ENCODE measurements at regions not wholly inside any gene's neighbourhood (a gene's known extent, or its start where the extent isn't known, plus 50 kb on each side); places are given as distances from the start of the nearest gene placed in this dataset.

DNA sequence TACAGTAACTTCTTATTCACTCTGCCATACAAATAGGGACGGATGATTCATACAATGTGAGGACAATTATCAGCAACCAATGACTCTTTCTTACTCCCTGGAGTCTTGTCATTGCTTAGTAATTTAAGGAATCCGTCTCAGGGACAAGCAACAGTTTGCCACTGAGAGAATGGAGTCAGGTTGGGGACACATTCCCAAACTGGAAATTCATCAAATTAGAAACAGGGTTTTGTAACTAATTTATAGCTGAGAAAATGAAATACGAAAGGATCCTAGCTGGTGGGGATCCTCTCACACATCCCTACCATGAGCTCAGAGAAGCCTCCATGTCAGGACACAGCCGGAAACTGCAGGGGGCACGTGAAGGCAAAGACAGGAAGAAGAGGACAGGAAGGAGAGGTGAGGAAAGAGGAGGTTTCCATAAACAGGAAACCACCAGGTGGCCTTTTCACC, 50.4 kb upstream of the KDR start:
- no peak for DNase-seq

DNA sequence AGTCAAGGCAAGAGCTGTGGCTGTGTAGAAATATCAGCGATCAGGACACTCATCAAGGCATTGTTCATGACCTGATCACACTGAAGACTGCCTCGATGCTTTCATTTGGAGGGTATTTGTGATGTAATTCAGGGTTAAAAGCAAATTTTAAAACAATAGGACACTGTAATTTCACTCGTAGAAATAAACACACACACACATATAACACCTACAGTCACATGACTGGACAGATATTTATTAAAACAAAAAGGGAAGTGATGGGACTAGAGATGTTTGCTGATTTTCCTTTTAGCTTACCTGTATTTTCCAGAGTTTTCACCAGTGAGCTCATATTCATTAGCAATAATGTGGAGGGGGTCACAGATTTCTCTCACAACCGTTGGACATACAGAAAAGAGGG, 51.1 kb upstream of the KDR start:
- no peak for DNase-seq

DNA sequence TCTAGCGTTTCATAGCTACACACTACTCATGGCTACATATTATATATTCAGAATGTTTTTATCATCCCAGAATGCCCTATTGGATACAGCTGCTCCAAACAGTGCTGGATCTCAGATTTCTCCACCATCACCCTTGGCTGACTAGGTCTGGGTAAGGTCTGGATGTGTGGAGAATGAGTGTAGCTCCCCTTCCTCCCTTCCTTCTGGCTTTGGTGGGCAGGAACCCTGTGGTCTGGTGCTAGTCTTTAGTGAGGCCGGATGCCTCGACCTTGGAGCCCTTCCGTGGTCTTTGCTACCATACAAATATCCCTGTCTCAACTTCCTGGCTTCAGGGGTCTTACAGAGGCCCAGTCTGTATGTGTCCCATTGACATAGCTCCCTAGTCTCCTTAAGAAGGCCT, 52.1 kb upstream of the KDR start:
- no peak for DNase-seq

DNA sequence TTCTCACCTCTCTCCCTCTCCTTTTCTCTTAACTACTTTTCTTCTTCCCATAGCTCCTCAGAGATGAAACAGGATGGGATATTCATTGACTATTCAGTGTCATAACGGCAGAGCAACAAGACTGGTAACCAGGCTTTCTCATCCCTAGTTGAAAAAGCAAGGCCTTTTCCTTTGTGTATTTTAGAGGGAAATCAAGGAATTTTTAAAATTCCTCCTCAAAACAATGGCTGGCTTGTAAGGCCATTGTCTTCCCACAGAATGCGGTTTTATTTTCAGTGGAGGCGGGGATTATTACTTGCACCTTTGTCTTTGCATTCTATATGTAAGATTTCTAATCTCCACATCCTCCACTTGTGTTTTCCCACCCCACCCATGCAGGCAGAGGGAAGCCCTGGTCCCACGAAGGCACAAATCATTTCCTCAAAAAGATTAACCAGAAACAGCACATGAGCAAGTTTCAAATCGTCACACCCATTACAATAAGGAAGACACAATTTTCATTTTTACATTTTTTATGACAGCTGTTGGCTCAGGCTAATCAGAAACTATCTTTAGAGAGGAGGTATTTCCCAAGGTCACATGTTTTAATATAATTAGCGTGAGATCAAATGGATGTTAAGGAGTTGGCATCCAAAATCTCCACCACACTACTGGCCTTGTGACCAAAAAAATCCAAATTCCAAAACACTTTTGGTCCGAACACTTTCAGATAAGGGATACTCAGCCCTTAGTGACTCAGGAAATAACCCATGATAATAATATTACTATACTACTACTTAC, 53.0 kb upstream of the KDR start:
- DNase-seq: no peak

DNA sequence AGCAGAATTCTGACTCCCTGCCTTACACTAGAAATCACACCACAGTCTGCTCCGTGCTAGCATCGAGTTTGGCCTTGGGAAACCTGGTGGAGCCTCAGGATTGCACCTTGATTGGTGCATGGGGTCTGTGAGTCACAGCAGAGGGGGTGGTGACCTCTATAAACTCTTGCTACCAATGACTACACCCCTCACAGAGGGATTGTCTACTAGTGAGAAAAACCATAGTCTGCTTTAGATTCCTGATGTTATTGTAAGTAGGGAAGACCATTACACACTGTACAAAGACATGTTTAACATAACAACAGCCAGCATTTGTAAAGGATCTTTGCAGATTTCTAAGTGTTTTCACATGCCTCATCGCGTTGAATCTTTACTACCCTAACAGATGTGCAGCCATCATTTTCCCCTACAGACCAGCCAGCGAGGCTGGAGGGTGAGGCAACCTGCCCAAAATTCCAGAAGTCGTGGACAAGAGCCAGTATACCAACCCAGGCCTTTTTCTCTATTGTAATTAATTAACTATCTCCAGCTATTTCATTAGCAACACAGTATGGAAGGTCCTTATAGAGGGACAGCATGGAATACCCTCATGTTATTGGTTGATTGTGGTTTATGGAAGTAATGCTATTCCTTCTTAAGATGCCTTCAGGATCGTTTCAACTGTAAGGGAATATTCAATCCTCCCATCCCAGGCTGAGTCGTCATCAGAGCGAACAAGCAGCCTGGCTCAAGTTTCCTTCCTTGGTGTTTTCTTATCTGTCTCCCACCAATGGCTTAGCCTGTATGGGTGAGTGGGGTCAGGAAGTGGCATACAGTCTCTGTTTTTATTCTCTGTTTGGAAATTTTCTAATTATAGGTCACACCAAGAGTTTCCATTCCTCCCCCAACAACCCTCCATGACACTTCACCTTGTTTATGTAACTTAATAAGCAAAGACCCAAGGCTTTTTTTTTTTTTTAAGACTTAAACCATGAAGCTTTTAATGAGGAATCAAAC, 55.9 kb upstream of the KDR start:
- no peak for DNase-seq

DNA sequence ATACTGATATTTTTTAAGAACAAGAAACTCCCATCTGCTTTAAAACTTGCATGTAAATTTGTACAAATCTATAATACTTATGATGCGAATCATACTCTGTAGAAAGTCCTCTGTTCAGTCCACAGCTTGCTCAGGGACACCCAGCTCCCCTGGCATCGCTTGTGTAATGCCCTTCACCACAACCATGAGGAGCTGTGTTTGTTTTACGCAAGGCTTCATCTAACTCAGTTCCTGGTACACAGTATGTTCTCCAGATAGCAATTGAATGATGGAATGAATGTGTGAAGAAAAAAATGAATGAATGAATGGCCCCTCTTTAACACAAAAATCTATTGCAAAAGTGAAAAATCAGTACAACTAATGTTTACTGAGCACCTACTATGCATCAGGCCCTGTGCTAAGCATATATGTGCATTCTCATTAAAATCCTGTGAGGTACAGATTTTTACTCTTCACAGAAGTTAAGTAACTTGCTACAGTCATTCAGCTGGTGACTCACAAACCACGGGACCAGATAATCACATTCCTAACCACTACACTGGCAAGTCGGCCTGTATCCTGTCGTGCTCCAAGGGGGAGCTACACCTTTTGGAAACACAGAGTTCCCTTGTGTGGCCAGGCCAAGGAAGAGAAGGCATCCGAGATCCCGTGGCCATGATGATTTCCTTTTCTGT, 58.7 kb upstream of the KDR start:
- DNase-seq: no peak

DNA sequence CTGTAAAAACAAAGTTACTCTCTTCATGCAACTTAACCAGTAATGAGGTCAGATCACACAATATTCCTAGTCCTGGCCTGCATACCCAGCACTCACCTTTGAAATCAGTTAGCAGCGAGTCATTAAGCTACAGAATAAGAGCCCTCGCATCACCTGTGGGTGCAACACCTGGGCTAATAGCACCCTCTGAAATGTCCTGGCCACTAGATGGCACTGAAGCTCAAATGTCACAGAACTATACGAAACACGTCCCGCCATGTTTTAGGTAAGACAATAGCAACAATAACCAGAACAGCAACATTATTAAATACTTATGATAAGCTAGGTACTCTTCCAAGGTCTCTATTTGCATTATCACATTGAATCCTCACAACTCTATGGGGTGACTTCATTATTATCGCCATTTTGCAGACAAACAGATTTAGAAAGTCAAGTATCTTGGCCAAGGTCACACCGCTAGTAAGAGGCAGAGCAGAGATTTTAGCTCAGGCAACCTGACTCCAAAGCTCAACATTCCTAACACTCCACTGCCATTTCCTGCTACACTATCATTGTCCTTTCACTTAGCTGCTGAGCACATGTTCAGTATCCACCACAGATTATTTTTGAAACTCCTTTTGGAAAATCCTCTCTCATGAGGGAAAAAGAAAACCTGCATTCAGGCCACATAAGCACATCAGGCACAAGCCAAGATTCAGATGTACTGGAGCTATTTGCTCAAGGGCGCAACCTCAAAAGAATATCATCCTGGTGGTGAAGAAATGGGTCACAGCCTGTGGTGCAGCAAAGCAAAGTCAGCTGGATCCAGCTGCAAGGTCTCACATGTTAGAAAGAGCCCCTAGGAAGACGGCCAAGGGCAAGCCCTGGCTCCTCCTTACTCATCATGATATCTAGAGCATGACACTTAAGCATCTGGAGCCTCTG, 59.5 kb upstream of the KDR start:
- DNase-seq: peak; percentile 5

DNA sequence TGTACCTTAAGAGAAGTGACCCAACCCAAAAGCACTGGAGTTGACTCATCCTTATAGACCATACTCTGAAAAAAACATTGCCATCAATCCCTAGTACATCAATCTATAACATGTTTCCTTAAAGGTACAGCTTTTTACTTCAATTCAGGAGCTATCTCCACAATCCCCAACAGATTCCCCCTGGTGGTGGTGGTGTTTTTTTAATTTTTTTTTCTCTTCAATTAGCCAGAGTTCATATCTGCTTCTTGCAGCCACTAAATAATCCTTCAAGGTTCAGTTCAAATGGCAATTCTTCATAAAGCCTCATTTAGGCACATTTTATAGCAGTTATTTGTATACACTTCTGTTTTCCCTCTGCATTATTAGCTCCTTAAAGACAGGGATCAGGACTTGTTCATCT, 60.7 kb upstream of the KDR start:
- no peak for DNase-seq

DNA sequence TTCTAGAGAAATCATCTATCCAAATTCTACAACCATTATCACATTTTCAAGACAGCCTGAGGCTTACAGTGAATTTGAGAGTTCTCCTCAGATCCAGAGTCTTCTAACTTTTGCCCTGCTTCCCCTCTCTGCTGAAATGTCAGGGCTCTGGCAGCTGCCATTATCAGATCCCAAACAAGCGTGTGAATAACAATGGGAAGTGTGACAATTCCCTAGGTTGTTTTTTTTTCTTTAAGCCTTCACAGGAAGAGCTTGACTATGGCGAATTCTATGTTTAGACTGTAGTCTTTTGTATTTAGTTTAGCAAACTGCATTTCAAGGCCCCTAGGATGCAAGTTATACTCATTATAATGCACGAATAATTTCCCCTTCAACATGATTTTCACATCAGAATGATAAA, 61.3 kb upstream of the KDR start:
- DNase-seq: no peak

DNA sequence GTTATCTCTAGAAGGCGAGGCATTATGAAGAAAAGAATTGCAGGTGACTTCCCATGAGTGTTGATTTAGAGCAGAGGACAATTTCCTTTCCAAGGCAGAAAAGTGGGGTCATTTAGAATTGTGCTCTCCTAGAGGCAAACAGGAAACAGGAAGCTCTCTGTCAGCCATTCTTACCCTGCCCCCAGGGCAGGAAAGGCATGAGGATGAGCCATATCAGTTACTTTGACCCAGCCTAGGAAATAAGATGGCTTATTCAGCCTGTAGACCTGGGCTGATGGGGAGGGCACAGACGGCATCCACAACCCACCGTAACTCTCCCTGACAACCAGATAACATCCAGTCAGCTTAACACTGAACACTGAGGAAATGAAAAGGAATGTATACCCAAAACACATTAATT, 88.8 kb upstream of the KDR start:
- DNase-seq: no peak

DNA sequence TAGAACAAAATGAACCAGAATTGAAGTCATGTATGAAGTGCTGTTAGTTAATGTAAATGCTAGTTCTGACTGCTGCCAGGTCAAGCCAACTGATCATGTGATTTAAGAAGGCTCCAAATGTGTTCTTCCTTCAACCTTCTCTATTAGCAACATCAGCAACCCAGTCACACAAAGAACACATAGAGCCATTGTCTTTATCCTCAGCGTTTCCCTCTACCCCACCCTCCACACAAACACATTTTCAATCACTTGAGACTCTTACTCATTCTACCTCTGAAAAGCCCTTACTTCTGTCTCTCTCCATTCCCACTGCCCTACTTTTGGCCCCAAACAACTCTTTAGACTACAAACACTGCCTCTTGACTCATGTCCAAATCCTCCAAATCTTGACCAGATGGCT, 89.7 kb upstream of the KDR start:
- DNase-seq: no peak

DNA sequence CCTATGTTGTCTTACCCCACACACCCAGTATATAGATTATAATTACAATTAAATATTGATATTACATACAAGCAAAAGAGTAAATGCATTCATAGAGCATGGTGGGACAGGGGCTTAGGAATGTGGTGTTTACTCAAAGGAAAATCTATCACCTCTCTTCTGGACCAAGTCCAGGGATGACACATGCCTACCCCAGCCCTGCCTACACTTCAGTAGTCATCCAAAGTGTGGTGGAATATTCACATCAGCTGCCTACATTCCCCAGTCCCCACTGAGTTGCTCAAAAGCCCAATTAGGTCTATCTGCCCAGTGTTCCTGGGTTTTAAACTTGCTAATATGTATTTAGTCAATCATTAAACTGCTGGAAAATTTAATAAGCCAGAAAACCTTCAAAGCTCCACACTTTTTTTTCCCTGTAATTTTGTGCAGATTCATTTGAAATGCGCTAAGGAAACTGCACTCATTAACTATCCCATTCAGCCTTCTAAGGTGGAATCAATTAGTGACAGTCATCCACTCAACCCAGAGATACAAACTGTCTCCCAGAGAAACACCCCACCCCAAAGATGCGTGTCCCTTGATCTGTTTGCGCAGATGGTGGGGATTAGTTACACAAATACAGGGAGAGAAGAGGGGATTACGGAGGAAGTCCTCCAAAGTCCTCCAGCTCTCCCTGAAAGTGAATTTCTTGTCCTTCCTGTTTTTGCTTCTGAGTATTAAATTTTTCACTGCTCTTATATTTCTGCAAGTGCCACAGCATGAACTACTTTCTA, 91.7 kb upstream of the KDR start:
- DNase-seq: no peak

DNA sequence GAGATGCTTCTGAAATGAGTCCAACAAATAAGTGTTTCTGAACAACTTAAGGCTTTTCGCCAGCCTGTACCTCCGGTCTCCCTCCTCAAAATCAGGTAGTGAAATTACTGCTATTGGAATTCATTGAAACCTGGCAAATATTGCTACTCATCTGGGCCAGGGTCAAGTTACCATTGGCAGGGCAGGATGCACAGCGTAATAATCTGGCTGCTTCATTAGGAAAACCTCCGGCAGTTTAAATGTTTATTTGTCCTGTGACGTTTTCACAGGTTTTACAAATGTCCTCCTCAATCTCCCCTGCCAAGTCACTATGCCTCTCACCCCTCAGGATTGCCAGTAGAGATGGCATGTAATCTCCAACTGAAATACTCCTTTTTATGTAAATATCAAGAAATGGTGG, 92.6 kb upstream of the KDR start:
- DNase-seq: no peak

DNA sequence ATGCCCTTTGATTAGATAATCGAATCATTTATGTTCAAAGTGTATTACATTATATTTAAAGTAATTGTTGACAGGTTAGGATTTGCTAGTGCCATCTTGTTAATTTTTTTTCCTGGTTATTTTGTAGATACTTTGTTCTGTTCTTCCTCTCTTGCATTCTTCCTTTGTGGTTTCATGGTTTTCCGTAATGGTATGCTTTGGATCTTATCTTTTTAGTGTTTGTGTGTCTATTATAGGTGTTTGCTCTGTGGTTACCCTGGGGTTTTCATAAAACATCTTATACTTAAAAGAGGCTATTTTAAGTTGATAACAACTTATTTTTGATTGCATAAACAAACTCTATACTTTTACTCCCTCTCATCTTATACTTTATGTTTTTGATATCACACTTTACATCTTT, 108.2 kb upstream of the SRD5A3 start:
- no peak for DNase-seq

DNA sequence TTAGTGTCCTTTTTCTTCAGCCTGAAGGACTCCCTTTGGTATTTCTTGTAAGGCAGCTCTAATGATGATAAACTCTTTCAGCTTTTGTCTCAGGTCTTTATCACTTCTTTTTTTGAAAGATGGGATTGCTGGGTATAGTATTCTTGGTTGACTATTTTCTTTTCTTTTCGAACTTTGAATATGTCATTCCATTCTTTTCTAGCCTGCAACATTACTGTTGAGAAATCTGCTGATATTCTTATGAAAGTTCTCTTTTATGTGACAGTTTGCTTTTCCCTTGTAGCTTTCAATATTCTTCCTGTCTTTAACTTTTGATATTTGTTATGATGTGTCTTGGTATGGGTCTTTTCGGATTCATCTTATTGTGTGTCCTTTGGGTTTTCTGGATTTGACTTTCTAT, 107.6 kb upstream of the SRD5A3 start:
- DNase-seq: no peak

DNA sequence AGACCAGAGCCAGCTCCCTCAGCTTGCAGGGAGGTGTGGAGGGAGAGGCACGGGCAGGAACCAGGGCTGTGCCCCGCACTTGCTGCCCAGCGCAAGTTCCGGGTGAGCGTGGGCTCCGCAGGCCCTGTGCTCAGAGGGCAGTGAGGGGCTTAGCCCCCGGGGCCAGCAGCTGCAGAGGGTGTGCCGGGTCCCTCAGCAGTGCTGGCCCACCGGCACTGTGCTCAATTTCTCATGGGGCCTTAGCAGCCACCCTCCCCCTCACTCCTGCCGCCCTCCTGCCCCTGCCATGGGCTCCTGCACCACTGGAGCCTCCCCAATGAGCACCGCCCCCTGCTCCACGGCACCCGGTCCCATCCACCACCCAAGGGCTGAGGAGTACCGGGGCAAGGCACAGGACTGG, 104.6 kb upstream of the SRD5A3 start:
- no peak for DNase-seq

DNA sequence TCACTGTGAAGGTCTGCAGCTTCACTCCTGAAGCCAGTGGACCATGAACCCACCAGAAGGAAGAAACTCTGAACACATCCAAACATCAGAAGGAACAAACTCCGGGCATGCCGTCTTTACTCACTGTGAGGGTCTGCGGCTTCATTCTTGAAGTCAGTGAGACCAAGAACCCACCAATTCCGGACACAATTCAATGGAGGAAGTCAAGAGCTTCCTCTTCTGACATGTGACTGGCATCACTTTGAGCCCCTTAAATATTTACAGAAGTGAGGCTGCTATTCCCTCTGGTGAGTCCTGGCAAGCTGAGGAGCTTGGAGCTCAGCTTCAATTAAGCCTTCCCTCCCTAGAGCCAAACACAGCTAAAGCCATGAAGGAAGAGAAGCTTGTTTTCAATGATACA, 103.5 kb upstream of the SRD5A3 start:
- DNase-seq: no peak

DNA sequence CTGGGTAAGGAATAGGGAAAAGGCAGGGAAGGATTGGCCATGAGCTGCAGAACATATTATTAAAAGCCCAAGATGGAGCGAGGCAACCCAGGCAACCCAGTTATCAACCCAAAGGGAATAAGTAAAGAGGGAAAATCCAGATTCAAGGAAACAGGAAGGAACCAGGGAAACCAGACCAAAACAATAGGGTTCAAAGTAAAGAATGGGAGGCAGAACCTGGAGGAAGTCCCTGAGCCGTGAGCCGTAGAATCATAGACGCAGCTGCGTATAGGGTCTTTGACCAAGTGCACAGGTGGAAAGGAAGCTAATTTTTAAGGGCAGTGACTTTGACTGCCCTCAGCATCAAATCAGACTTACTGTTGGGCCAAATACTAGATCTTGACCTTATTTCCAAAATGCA, 98.5 kb upstream of the SRD5A3 start:
- no peak for DNase-seq

DNA sequence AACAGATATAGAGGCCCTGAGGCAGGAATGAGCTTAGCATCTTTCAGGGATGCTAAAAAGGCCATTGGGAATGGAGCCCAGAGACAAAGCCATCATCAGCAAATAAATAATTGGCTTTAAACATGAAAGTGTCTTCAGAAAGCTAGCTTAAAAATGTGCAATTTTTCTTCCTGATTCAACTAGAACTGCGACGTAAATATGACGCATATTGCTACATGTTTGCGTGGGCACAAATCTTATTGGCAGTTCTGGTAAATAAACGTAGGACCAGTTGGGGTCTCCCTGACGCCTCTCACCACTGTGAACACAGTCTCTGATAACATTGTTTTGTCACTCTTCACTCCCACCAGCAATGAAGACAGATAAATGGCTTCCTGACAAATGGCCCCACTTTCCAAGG, 97.3 kb upstream of the SRD5A3 start:
- no peak for DNase-seq

DNA sequence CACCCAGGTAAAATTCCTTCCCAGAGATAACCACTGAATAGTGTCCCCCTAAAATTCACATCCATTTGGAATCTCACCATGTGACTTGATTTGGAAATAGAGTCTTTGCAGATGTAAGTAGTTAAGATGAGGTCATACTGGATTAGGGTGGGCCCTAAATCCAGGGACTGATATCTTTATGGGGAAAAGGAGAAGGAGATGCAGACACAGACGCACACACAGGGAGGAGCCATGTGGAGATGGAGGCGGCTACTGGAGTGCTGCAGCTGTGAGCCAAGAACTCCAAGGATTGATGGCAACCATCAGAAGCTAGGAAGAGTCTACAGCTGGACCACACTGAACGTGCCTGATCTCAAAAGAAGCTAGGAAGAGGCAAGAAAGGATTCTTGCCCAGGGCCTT, 96.6 kb upstream of the SRD5A3 start:
- DNase-seq: no peak

DNA sequence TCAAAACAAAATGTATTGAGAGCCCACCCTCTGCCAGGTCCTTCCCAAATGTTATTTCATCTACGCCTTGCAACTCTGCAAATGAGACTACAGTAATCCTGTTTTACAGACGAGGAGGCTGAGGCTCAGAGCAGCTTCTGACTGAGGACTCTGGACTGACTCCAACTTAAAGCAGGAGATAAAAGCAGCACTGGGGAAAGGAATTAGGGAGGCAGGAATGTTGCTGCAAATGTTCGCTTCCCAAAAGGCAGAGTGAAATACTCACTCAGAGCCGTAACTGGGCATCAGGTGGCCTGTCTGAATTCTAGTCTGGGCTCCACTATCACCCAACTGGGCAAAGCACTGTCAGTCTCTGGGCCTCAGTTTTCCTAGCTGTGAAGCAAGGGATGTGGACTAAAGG, 94.7 kb upstream of the SRD5A3 start:
- DNase-seq: no peak

DNA sequence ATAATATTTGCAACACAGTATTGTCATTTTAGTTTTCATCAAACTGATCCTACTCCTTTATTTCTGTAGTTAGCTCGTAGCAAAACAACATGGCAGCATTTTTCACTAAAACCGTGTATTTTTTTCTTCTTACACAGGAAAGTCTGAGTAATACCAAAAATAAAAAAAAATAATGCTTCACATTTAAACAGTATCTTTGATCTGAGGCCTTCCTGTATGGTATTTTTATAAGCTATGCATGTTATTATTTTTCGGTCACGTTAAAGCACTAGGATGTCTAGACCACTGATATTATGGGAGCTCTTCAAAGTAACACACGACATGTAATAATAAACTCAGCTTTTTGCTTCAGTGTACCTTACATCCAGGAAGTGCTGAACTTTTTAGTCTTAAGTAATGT, 94.1 kb upstream of the SRD5A3 start:
- DNase-seq: no peak
